OCI-LY1 (cell line): ENCODE measurements at regions not wholly inside any gene's neighbourhood (a gene's known extent, or its start where the extent isn't known, plus 50 kb on each side); places are given as distances from the start of the nearest gene placed in this dataset.

ENCODE experiments used
- H2AFZ ChIP-seq: fragments of 200-600 bp; sonication (generic), shearing (Covaris generic); 2 replicates; pipeline ENCODE4 v1.6.0; 2014; ENCODE audit warnings: antibody characterized with exemption, mild to moderate bottlenecking, low read length
- H3F3A ChIP-seq: fragments of 200-600 bp; sonication (generic), shearing (Covaris generic); 2 replicates; pipeline ENCODE4 v1.6.0; 2014; ENCODE audit warnings: mild to moderate bottlenecking, antibody characterized with exemption, low read length, moderate library complexity; ENCODE audit not compliant: insufficient read depth
- H3K27ac ChIP-seq: fragments of 200-600 bp; sonication (generic); 2 replicates; pipeline ENCODE4 v1.5.1; 2014; ENCODE audit warnings: low read length, mixed run types, mild to moderate bottlenecking, low read depth; ENCODE audit not compliant: poor library complexity, severe bottlenecking
- H3K27me3 ChIP-seq: fragments of 200-600 bp; sonication (generic); 2 replicates; pipeline ENCODE4 v1.6.0; 2014; ENCODE audit warnings: antibody characterized with exemption, mild to moderate bottlenecking, low read length, moderate library complexity; ENCODE audit not compliant: insufficient read depth
- H3K36me3 ChIP-seq: fragments of 200-600 bp; sonication (generic); 2 replicates; pipeline ENCODE4 v1.6.1; 2014; ENCODE audit warnings: mild to moderate bottlenecking, antibody characterized with exemption, low read length, moderate library complexity, mixed read lengths; ENCODE audit not compliant: insufficient read depth
- H3K4me1 ChIP-seq: fragments of 200-600 bp; sonication (generic); 2 replicates; pipeline ENCODE4 v1.5.1; 2014; ENCODE audit warnings: mild to moderate bottlenecking, low read length, moderate library complexity; ENCODE audit not compliant: insufficient read depth, severe bottlenecking
- H3K4me2 ChIP-seq: fragments of 200-600 bp; sonication (generic), shearing (Covaris generic); 2 replicates; pipeline ENCODE4 v1.6.1; 2014; ENCODE audit warnings: low read length
- H3K4me3 ChIP-seq: fragments of 200-600 bp; sonication (generic); 2 replicates; pipeline ENCODE4 v1.5.1; 2014; ENCODE audit warnings: low read length, low read depth, mild to moderate bottlenecking, mixed read lengths; ENCODE audit not compliant: poor library complexity, severe bottlenecking
- H3K79me2 ChIP-seq: fragments of 200-600 bp; shearing (Covaris generic); 2 replicates; pipeline ENCODE4 v1.6.1; 2016; ENCODE audit warnings: mixed run types, low read length, mixed read lengths; ENCODE audit not compliant: insufficient read depth
- H3K9ac ChIP-seq: fragments of 200-600 bp; sonication (generic), shearing (Covaris generic); 2 replicates; pipeline ENCODE4 v1.6.1; 2014; ENCODE audit warnings: mild to moderate bottlenecking, low read length, mixed read lengths
- H3K9me2 ChIP-seq: fragments of 200-600 bp; sonication (generic), shearing (Covaris generic); 2 replicates; pipeline ENCODE4 v1.6.1; 2014; ENCODE audit warnings: low read depth, mild to moderate bottlenecking, low read length, mixed read lengths
- H3K9me3 ChIP-seq: fragments of 200-600 bp; shearing (Covaris generic); 2 replicates; pipeline ENCODE4 v1.6.1; 2014; ENCODE audit warnings: low read length, mixed read lengths
- H4K20me1 ChIP-seq: fragments of 200-600 bp; sonication (generic), shearing (Covaris generic); 2 replicates; pipeline ENCODE4 v1.6.0; 2016; ENCODE audit warnings: mild to moderate bottlenecking, low read length; ENCODE audit not compliant: insufficient read depth
- CTCF ChIP-seq: fragments of 200-600 bp; sonication (generic), shearing (Covaris generic); IDR thresholded peaks from 2 replicates; pipeline ENCODE4 v1.5.1; 2017; ENCODE audit warnings: mild to moderate bottlenecking, antibody characterized with exemption, low read length, moderate library complexity, mixed read lengths
- EZH2 ChIP-seq: fragments of 200-600 bp; sonication (generic), shearing (Covaris generic); IDR thresholded peaks from 2 replicates; pipeline ENCODE4 v1.8.0; 2017; ENCODE audit warnings: borderline replicate concordance, mixed run types, mild to moderate bottlenecking, antibody characterized with exemption, low read length, moderate library complexity, mixed read lengths

DNA sequence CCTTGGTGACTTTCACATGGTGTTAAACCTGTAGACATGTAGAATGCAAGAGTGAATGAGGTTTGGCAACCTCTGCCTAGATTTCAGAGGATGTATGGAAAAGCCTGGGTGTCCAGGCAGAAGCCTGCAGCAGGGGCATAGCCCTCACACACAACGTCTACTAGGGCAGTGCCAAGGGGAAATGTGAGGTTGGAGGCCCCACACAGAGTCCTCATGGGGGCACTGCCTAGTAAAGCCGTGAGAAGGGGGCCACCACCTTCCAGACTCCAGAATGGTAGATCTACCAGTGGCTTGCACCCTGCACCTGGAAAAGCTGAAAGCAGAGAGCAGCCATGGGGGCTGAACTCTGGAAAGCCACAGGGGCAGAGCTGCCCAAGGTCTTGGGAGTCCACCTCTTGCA is 241.2 kb downstream of the KLF13 start:
- H3K79me2 ChIP-seq, result no peaks in the 10 kb centered on the region
- TF ChIP-seq CTCF (no peak), EZH2 (no peak)
- no peaks in the 10 kb centered on the region for H4K20me1 ChIP-seq
- no peak overlapping the region for H2AFZ ChIP-seq
- H3F3A ChIP-seq, result no peaks in the 10 kb centered on the region
- no peaks in the 10 kb centered on the region for H3K9me2 ChIP-seq
- no peaks in the 10 kb centered on the region for H3K9me3 ChIP-seq
- no peak overlapping the region for H3K27ac ChIP-seq
- no peaks in the 10 kb centered on the region for H3K4me1 ChIP-seq
- H3K9ac ChIP-seq, result no peak overlapping the region
- H3K4me2 ChIP-seq, result no peak overlapping the region
- H3K36me3 ChIP-seq, result no peaks in the 10 kb centered on the region
- H3K4me3 ChIP-seq, result no peak overlapping the region
- H3K27me3 ChIP-seq, result peaks cover 8% of the 10 kb centered on the region; the same call in 1 of the 2 replicates

- Histone ChIP-seq H3K4me2 (no peak overlapping the region), H4K20me1 (no peaks in the 10 kb centered on the region), H3K9ac (no peak overlapping the region), H3K27me3 (peaks cover 8% of the 10 kb centered on the region; the same call in 1 of the 2 replicates), H3K79me2 (no peaks in the 10 kb centered on the region), H3F3A (no peaks in the 10 kb centered on the region), H3K4me1 (no peaks in the 10 kb centered on the region), H3K36me3 (no peaks in the 10 kb centered on the region), H3K27ac (no peak overlapping the region), H2AFZ (no peak overlapping the region), H3K9me2 (no peaks in the 10 kb centered on the region), H3K4me3 (no peak overlapping the region), H3K9me3 (no peaks in the 10 kb centered on the region)
- TF ChIP-seq CTCF (no peak), EZH2 (no peak)
These were observed 243.2 kb downstream of the KLF13 start for GRCh38 chr15:31569836-31570235.

DNA sequence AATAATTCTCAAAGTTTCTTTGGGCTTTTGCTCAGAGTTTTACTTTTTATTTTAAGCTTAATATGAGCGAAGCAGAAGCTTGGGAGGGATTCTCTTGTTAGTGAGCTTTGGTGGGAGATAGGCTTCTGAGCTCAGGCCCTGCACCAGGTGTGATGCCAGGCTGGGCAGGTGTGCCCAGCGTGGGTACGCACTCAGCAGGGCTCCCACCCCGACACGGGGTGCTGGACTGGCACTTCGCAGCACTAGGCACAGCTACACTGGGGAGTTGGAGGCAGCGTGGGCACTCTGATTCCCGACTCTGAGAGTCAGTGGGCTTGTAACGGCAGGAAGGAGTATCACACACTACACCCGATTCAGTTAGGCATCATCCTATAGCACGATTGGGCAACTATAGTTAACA is 244.0 kb downstream of the KLF13 start:
- H3F3A ChIP-seq, result no peaks in the 10 kb centered on the region
- H3K9me3 ChIP-seq, result no peaks in the 10 kb centered on the region
- TF ChIP-seq CTCF, result no peak
- H3K4me1 ChIP-seq, result no peaks in the 10 kb centered on the region
- H3K4me3 ChIP-seq, result no peak overlapping the region
- no peak overlapping the region for H3K4me2 ChIP-seq
- no peaks in the 10 kb centered on the region for H3K9me2 ChIP-seq
- no peak overlapping the region for H3K9ac ChIP-seq
- no peaks in the 10 kb centered on the region for H3K79me2 ChIP-seq
- H3K36me3 ChIP-seq, result no peaks in the 10 kb centered on the region
- H2AFZ ChIP-seq, result no peak overlapping the region
- no peak overlapping the region for H3K27ac ChIP-seq
- H4K20me1 ChIP-seq, result no peaks in the 10 kb centered on the region
- H3K27me3 ChIP-seq, result peaks cover 8% of the 10 kb centered on the region; the same call in 1 of the 2 replicates
